ENCODE measurements at regions not wholly inside any gene's neighbourhood (a gene's known extent, or its start where the extent isn't known, plus 50 kb on each side); places are given as distances from the start of the nearest gene placed in this dataset.

DNA sequence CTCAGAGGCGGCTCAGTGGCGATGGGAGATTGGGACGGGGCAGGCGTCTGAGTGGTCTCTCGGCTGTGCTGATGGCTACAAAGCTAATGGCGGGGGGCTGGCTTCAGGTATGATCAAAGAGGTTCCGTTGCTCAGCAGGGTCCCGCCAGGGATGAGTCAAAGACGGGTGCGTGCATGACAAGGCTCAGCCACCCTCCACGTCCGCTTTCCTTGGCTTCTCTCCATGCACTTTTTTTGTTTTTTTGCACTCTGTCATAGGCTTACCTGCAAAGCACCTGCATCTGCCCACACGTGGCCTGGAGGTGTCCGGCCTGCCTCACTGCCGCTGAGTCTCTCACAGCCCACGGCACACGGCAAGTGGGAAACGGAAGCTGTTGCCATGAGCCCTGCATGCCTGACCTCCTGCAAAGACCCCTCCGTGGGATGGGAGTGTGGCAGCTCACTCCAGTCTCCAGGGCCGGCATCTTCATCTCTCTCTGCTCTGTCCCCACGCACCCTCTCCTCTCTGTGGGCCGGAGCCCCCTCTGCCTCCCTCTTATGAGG, 85.5 kb upstream of the ZNF469 start:
- Histone ChIP-seq H3K79me1 (ENCODE audit: insufficient read depth, low read depth, low read length, poor library complexity, severe bottlenecking) (no peaks in the 10 kb centered on the region), H3K18ac (ENCODE audit: insufficient read length, low read depth, low read length) (no peak overlapping the region), H2BK20ac (ENCODE audit: low read depth, low read length, poor library complexity, severe bottlenecking) (no peak overlapping the region), H4K91ac (ENCODE audit: insufficient read length, low read depth, low read length) (no peak overlapping the region), H4K8ac (replicated peaks; ENCODE audit: insufficient read length, low read depth, low read length) (no peak overlapping the region), H3K23ac (ENCODE audit: insufficient read length, low read depth, low read length) (no peak overlapping the region), H4K5ac (ENCODE audit: insufficient read length, low read depth, low read length) (no peak overlapping the region), H2BK120ac (ENCODE audit: low read depth, low read length, poor library complexity, severe bottlenecking) (no peak overlapping the region), H2AK5ac (ENCODE audit: insufficient read length, low read length) (no peak overlapping the region), H3T11ph (ENCODE audit: low read length) (no peak overlapping the region), H3K27me3 (ENCODE audit: insufficient read depth, low read length) (no peaks in the 10 kb centered on the region), H3K14ac (ENCODE audit: insufficient read depth, low read length) (no peak overlapping the region), H3K23me2 (ENCODE audit: insufficient read length, low read depth, low read length, poor library complexity, severe bottlenecking) (no peaks in the 10 kb centered on the region), H3K27ac (ENCODE audit: insufficient read length, low read depth, low read length) (no peak overlapping the region), H3K79me2 (ENCODE audit: insufficient read depth, low read length) (no peaks in the 10 kb centered on the region), H3K4me2 (ENCODE audit: insufficient read depth, insufficient read length, low read length) (no peak overlapping the region), H3K4me1 (ENCODE audit: insufficient read depth, low read length) (no peaks in the 10 kb centered on the region), H4K20me1 (ENCODE audit: control insufficient read depth, insufficient read depth, insufficient read length) (no peaks in the 10 kb centered on the region), H3K56ac (ENCODE audit: insufficient read length, low read depth, low read length) (no peak overlapping the region), H2BK12ac (ENCODE audit: insufficient read length, low read depth, low read length) (no peak overlapping the region), H2BK5ac (ENCODE audit: insufficient read length, low read length) (no peak overlapping the region), H3K4ac (ENCODE audit: low read depth, low read length) (no peak overlapping the region), H3K9me3 (ENCODE audit: control insufficient read depth, low read depth, low read length) (no peaks in the 10 kb centered on the region), H3K9ac (ENCODE audit: extremely low read depth, insufficient read length, low read length) (no peak overlapping the region), H2AFZ (ENCODE audit: low read length) (no peak overlapping the region), H2BK15ac (ENCODE audit: low read depth, low read length) (no peak overlapping the region)
- no peaks in the 10 kb centered on the region for H3K4me1 Mint-ChIP-seq
- DNase-seq = no peak
- H3K27ac Mint-ChIP-seq = no peak overlapping the region
- peaks cover 0 to 3% (median 0%) of the 10 kb centered on the region in 3 experiments; a peak in 2 of 7 replicates for H3K36me3 Mint-ChIP-seq (ENCODE audit: insufficient read depth in 1 of 3, low read depth in 3 of 3)
- H3K27me3 Mint-ChIP-seq (ENCODE audit: low read depth) = peaks cover 9% of the 10 kb centered on the region
- TF ChIP-seq CTCF (conservative IDR thresholded peaks at IDR 0.05) = no peak
- peaks cover 9% of the 10 kb centered on the region in 2 experiments for H3K9me3 Mint-ChIP-seq
- WGBS (ENCODE audit: extremely low coverage, insufficient read length, low lambda C conversion rate) = no CpG with 5 or more reads among the region's 22 CpGs
- no peak overlapping the region for H3K4me3 Mint-ChIP-seq

Data from H9 (cell line).